Small intestine (tissue), 7 donors: ENCODE measurements at regions not wholly inside any gene's neighbourhood (a gene's known extent, or its start where the extent isn't known, plus 50 kb on each side); places are given as distances from the start of the nearest gene placed in this dataset.

ENCODE experiments used
- DNase-seq, 2 donors: peaks; one replicate each; pipeline versions ENCODE4 v3.0.0 to v3.0.0-alpha.2; 2013
- FAIRE-seq: peaks from 2 replicates; lab custom pipeline; 2012; peaks lifted over from hg19 to GRCh38; lab: Jason Lieb, UNC
- H3K27ac ChIP-seq, 3 donors: one replicate each; pipeline ENCODE4 v1.5.1; 2013; ENCODE audit warnings: low read length in 2 of 3, mild to moderate bottlenecking in 2 of 3, control low read depth in 1 of 3, inconsistent platforms in 1 of 3, low read depth in 1 of 3, moderate library complexity in 1 of 3
- H3K27me3 ChIP-seq, 3 donors: one replicate each; pipeline ENCODE4 v1.6.1; 2013; ENCODE audit warnings: low read length in 3 of 3, inconsistent platforms in 1 of 3; ENCODE audit not compliant: control insufficient read depth in 3 of 3, insufficient read depth in 3 of 3
- H3K36me3 ChIP-seq, 3 donors: one replicate each; pipeline ENCODE4 v1.6.1; 2013; ENCODE audit warnings: low read length in 3 of 3, inconsistent platforms in 1 of 3, low read depth in 1 of 3, mild to moderate bottlenecking in 1 of 3, moderate library complexity in 1 of 3; ENCODE audit not compliant: control insufficient read depth in 3 of 3, insufficient read depth in 2 of 3
- H3K4me1 ChIP-seq, 3 donors: one replicate each; pipeline ENCODE4 v1.6.1; 2013; ENCODE audit warnings: low read length in 2 of 3, inconsistent platforms in 1 of 3, low read depth in 1 of 3, mild to moderate bottlenecking in 1 of 3, moderate library complexity in 1 of 3; ENCODE audit not compliant: control insufficient read depth in 3 of 3, insufficient read depth in 2 of 3
- H3K4me3 ChIP-seq, 3 donors: one replicate each; pipeline ENCODE4 v1.5.1; 2013; ENCODE audit warnings: low read length in 3 of 3, control low read depth in 1 of 3, inconsistent platforms in 1 of 3, low read depth in 1 of 3, mild to moderate bottlenecking in 1 of 3, moderate library complexity in 1 of 3
- H3K9me3 ChIP-seq, 2 donors: one replicate each; pipeline ENCODE4 v1.6.1; 2013; ENCODE audit warnings: low read depth in 1 of 2, low read length in 1 of 2; ENCODE audit not compliant: control insufficient read depth in 2 of 2, insufficient read depth in 1 of 2
- WGBS, 3 donors: extraction: QIAGEN DNeasy Blood & Tissue Kit; methylation state at CpG; one replicate each; pipeline ENCODE4 v1.1.7; 2013; 5-methylcytosine and 5-hydroxymethylcytosine counted together
- donor health status: healthy with polysubstance abuse.
- donor health status: control.
- donor health status: control.
- donor health status: Bipolar disorder and iron deficiency.
- donor health status: healthy.

- Histone ChIP-seq H3K27me3 (peaks cover 0 to 8% (median 0%) of the 10 kb centered on the region in 3 donors), H3K9me3 (no peaks in the 10 kb centered on the region), H3K4me1 (no peaks in the 10 kb centered on the region), H3K36me3 (no peaks in the 10 kb centered on the region), H3K27ac (no peak overlapping the region), H3K4me3 (no peak overlapping the region)
- FAIRE-seq (no peak), DNase-seq (no peak)
- WGBS, 3 donors = 83 to 89% (median 83%) methylated on average over 2 of the region's 2 CpGs
These were observed 274.3 kb upstream of the CAMK1G start for GRCh38 chr1:209309198-209309597.

GRCh38 chr1:209311770-209312169, 271.7 kb upstream of the CAMK1G start:
- 68 to 86% (median 79%) methylated on average over 3 of the region's 3 CpGs for WGBS, 3 donors
- no peaks in the 10 kb centered on the region for H3K9me3 ChIP-seq
- DNase-seq (no peak), FAIRE-seq (no peak)
- H3K4me1 ChIP-seq = no peaks in the 10 kb centered on the region
- no peaks in the 10 kb centered on the region for H3K27me3 ChIP-seq
- no peaks in the 10 kb centered on the region for H3K36me3 ChIP-seq
- H3K27ac ChIP-seq = no peak overlapping the region
- H3K4me3 ChIP-seq = no peak overlapping the region

- Histone ChIP-seq H3K4me3 (no peak overlapping the region), H3K27me3 (no peaks in the 10 kb centered on the region), H3K36me3 (no peaks in the 10 kb centered on the region), H3K9me3 (no peaks in the 10 kb centered on the region), H3K27ac (no peak overlapping the region), H3K4me1 (no peaks in the 10 kb centered on the region)
- FAIRE-seq = no peak
- no peak for DNase-seq
These were observed 266.6 kb upstream of the CAMK1G start for GRCh38 chr1:209316929-209317328.

- DNase-seq (no peak), FAIRE-seq (no peak)
- H3K4me3 ChIP-seq = no peak overlapping the region
- no peaks in the 10 kb centered on the region for H3K9me3 ChIP-seq
- H3K4me1 ChIP-seq = no peaks in the 10 kb centered on the region
- 70 to 79% (median 72%) methylated on average over 7 of the region's 7 CpGs for WGBS, 3 donors
- no peaks in the 10 kb centered on the region for H3K27me3 ChIP-seq
- no peak overlapping the region for H3K27ac ChIP-seq
- H3K36me3 ChIP-seq = no peaks in the 10 kb centered on the region
These were observed 265.1 kb upstream of the CAMK1G start for GRCh38 chr1:209318181-209319056.

- Histone ChIP-seq H3K27ac (no peak overlapping the region), H3K9me3 (no peaks in the 10 kb centered on the region), H3K36me3 (no peaks in the 10 kb centered on the region), H3K4me1 (no peaks in the 10 kb centered on the region), H3K27me3 (no peaks in the 10 kb centered on the region), H3K4me3 (no peak overlapping the region)
- WGBS, 3 donors = 76 to 87% (median 87%) methylated on average over 3 of the region's 3 CpGs
- FAIRE-seq (no peak), DNase-seq (no peak)
These were observed 264.5 kb upstream of the CAMK1G start for GRCh38 chr1:209319057-209319432.

- DNase-seq (no peak), FAIRE-seq (no peak)
- Histone ChIP-seq H3K4me1 (no peaks in the 10 kb centered on the region), H3K27ac (no peak overlapping the region), H3K4me3 (no peak overlapping the region), H3K27me3 (no peaks in the 10 kb centered on the region), H3K36me3 (no peaks in the 10 kb centered on the region), H3K9me3 (no peaks in the 10 kb centered on the region)
- 84 to 89% (median 85%) methylated on average over 3 of the region's 3 CpGs for WGBS, 3 donors
These were observed 264.0 kb upstream of the CAMK1G start for GRCh38 chr1:209319549-209319948.

GRCh38 chr1:209323743-209324142, 259.8 kb upstream of the CAMK1G start:
- Histone ChIP-seq H3K4me1 (no peaks in the 10 kb centered on the region), H3K36me3 (no peaks in the 10 kb centered on the region), H3K27me3 (no peaks in the 10 kb centered on the region), H3K4me3 (no peak overlapping the region), H3K9me3 (no peaks in the 10 kb centered on the region), H3K27ac (no peak overlapping the region)
- FAIRE-seq = no peak
- no peak for DNase-seq
- 79 to 88% (median 86%) methylated on average over 1 of the region's 1 CpG for WGBS, 3 donors

- no peak overlapping the region for H3K27ac ChIP-seq
- 65 to 72% (median 70%) methylated on average over 5 of the region's 5 CpGs for WGBS, 3 donors
- FAIRE-seq = no peak
These were observed 258.3 kb upstream of the CAMK1G start for GRCh38 chr1:209324901-209325871.

More at GRCh38 chr1:209324901-209325871, 258.3 kb upstream of the CAMK1G start:
- Histone ChIP-seq H3K4me3 (no peak overlapping the region), H3K36me3 (no peaks in the 10 kb centered on the region), H3K9me3 (no peaks in the 10 kb centered on the region), H3K4me1 (no peaks in the 10 kb centered on the region), H3K27me3 (no peaks in the 10 kb centered on the region)
- DNase-seq = no peak
